GM06990 (cell line): ENCODE measurements at regions not wholly inside any gene's neighbourhood (a gene's known extent, or its start where the extent isn't known, plus 50 kb on each side); places are given as distances from the start of the nearest gene placed in this dataset.
"Not testable (repeated sequence)": the region's sequence is repeated elsewhere in the genome, so short reads cannot be mapped to it uniquely, and the experiment has no call there.

Experiments
- DNase-seq: peaks from one replicate; pipeline ENCODE4 v3.0.0-alpha.2; 2011; ENCODE audit not compliant: insufficient read length; ENCODE audit errors: extremely low read depth
- H3K27me3 ChIP-seq: replicated peaks from 2 replicates; pipeline ENCODE4 v1.6.0; 2011; ENCODE audit warnings: low read length; ENCODE audit not compliant: control insufficient read depth, insufficient read depth
- H3K36me3 ChIP-seq: 2 replicates; pipeline ENCODE4 v1.5.1; 2011; ENCODE audit warnings: low read length; ENCODE audit not compliant: control insufficient read depth, insufficient read depth
- H3K4me3 ChIP-seq: replicated peaks from 2 replicates; pipeline ENCODE4 v1.5.1; 2011; ENCODE audit warnings: low read depth, mild to moderate bottlenecking, control low read depth, low read length
- TF ChIP-seq, protein P1 (sequence below): IDR thresholded peaks from 2 replicates; pipeline ENCODE4 v1.5.1; 2011; ENCODE audit warnings: low read length, control low read depth, mild to moderate bottlenecking, inconsistent platforms; ENCODE audit not compliant: insufficient read depth, poor library complexity, severe bottlenecking

DNA sequence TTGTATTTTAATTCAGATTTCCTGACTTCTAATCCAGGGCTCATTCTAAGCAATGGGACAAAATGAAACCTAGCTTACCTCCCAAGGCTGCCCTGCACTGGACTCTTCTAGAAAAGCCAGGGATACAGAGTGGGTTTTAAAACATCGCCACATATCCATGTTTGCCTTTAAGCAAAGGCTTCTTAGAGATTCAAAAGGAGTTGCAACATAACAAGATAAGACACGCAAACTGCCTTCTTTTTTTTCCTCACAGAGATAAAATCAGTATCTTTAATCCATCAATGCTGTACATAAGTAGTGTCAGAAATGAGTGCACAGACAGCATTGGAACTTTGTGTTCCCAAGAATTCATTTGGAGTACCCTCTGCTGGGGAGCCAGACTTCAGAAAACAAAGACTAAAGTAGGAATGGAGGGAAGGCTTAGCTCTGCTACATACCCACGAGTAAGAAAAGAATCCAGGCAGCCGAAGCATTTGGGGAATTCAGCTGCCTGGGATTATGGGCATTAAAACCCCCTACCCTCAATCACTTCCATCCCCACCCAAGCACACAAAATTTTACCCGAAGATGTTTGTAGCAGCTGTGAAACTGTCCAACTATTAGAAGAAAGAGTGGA, 427.8 kb downstream of the ARL4A start:
- DNase-seq = no peak
- H3K27me3 ChIP-seq = no peaks in the 10 kb centered on the region
- no peaks in the 10 kb centered on the region for H3K36me3 ChIP-seq
- no peak overlapping the region for H3K4me3 ChIP-seq
- TF ChIP-seq, protein P1, sequence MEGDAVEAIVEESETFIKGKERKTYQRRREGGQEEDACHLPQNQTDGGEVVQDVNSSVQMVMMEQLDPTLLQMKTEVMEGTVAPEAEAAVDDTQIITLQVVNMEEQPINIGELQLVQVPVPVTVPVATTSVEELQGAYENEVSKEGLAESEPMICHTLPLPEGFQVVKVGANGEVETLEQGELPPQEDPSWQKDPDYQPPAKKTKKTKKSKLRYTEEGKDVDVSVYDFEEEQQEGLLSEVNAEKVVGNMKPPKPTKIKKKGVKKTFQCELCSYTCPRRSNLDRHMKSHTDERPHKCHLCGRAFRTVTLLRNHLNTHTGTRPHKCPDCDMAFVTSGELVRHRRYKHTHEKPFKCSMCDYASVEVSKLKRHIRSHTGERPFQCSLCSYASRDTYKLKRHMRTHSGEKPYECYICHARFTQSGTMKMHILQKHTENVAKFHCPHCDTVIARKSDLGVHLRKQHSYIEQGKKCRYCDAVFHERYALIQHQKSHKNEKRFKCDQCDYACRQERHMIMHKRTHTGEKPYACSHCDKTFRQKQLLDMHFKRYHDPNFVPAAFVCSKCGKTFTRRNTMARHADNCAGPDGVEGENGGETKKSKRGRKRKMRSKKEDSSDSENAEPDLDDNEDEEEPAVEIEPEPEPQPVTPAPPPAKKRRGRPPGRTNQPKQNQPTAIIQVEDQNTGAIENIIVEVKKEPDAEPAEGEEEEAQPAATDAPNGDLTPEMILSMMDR = no peak

DNA sequence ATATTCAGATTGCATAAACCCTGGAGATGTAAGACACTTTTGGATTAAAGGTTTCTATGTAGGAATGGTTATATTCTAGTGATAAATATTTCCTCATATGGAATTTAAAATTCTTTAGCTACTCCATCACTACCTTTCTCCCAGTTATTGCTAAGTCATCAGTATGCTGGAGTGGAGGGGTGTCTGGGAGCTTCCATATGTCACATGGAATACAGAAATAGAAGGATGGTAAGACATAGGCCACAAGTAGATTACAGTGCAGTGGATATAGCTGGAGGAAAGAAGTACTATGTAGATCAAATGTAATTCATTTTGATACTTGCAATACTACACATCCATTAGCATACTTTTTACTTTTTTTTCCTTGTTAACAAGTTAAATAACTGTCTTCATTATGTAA, 428.4 kb downstream of the ARL4A start:
- Histone ChIP-seq H3K27me3 (no peaks in the 10 kb centered on the region), H3K4me3 (no peak overlapping the region), H3K36me3 (no peaks in the 10 kb centered on the region)
- DNase-seq = no peak
- TF ChIP-seq, protein P1 = no peak

DNA sequence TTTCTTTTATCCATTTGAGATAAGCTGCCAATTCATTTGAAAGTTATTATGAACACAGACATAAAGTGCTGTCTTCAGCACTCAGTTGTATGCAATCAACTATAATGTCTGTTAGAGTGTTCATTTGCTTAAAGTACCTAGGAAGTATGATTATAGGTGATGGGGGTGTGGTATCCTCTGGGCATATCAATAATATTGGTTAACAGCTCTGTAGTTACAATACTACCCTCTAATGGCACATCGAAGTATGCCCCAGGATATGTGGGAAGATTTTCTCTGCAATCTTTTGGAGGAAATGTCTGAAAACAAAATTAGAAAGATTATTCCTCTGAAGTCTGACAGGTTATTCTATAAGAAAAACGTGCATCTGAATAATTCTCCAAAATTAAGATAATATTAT, 429.7 kb downstream of the ARL4A start:
- TF ChIP-seq, protein P1 = no peak
- H3K4me3 ChIP-seq = no peak overlapping the region
- no peak for DNase-seq
- no peaks in the 10 kb centered on the region for H3K27me3 ChIP-seq
- no peaks in the 10 kb centered on the region for H3K36me3 ChIP-seq

DNA sequence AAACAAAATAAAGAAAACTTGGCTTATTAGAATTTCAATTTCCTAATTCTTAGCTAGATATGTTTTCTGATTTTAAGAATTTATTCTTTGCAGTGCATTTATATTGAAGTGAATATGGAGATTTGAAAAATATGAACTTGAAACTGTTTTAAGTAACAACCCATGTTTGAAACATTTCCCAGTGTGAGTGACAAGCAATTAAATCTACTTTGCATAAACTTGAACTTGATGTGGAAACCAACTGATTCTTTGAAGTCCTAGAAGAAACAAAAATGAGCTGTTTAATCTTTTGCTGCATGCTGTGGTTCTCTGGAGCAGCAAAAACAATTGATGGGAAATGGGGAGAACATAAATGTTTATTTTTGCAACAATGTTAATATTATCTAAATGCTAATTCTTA, 430.2 kb downstream of the ARL4A start:
- TF ChIP-seq, protein P1 = no peak
- H3K4me3 ChIP-seq = no peak overlapping the region
- no peak for DNase-seq
- no peaks in the 10 kb centered on the region for H3K36me3 ChIP-seq
- H3K27me3 ChIP-seq = no peaks in the 10 kb centered on the region

DNA sequence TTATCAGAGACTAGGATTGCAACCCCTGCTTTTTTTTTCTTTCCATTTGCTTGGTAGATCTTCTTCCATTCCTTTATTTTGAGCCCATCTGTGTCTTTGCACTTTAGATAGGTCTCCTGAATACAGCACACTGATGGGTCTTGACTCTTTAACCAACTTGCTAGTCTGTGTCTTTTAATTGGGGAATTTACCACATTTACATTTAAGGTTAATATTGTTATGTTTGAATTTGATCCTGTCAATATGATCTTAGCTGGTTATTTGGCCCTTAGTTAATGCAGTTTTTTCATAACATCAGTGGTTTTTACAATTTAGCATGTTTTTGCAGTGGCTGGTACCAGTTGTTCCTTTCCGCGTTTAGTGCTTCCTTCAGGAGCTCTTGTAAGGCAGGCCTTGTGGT, 437.2 kb downstream of the ARL4A start:
- not testable (repeated sequence) for H3K4me3 ChIP-seq, H3K36me3 ChIP-seq, H3K27me3 ChIP-seq, DNase-seq

DNA sequence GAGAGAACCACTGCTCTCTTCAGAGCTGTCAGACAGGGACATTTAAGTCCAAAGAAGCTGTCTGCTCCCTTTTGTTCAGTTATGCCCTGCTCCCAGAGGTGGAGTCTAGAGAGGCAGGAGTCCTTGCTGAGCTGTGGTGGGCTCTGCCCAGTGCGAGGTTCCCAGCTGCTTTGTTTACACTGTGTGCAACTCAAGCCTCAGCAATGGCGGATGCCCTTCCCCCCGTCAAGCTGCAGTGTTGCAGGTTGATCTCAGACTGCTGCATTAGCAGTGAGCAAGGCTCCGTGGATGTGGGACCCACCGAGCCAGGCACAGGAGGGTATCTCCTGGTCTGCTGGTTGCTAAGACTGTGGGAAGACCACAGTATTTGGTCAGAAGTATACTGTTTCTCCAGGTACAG, 438.9 kb downstream of the ARL4A start:
- TF ChIP-seq, protein P1 = no peak
- H3K36me3 ChIP-seq = no peaks in the 10 kb centered on the region
- DNase-seq = no peak
- H3K27me3 ChIP-seq = no peaks in the 10 kb centered on the region
- no peak overlapping the region for H3K4me3 ChIP-seq
